HepG2 (cell line): ENCODE measurements at regions not wholly inside any gene's neighbourhood (a gene's known extent, or its start where the extent isn't known, plus 50 kb on each side); places are given as distances from the start of the nearest gene placed in this dataset.

Experiments used
- ATAC-seq: fragments of 200-7000 bp; cut with Tn5 transposase; 3 replicates; pipeline ENCODE4 v1.9.1; 2020; ENCODE audit warnings: mild to moderate bottlenecking, moderate library complexity
- BruUV-seq: library from RNA; stranded (reverse); fragments of 400-500 nt; replicated peaks from 2 replicates; lab custom pipeline; 2021; lab: Mats Ljungman, UMichigan
- CTCF ChIA-PET: fragments of 300-600 bp; formaldehyde crosslinking; extraction: SDS; loops from one replicate; lab custom pipeline; 2021; ENCODE audit warnings: low total read pairs, inconsistent platforms, low intra/inter-chr PET ratio; lab: Yijun Ruan, JAX
- POLR2A ChIA-PET: fragments of 350-600 bp; sonication (Branson Sonifier 250); formaldehyde crosslinking; loops from one replicate; lab custom pipeline; 2020; ENCODE audit warnings: antibody characterized with exemption, inconsistent platforms; lab: Yijun Ruan, JAX
- DNase-seq: peaks from one replicate; pipeline ENCODE4 v3.0.0-alpha.2; 2015; ENCODE audit warnings: low spot score
- FAIRE-seq: peaks from 3 replicates; lab custom pipeline; 2011; peaks lifted over from hg19 to GRCh38; lab: Jason Lieb, UNC
- H2AFZ ChIP-seq: one replicate; pipeline ENCODE4 v1.6.1; 2011; ENCODE audit warnings: low read length, inconsistent platforms
- H3K27ac ChIP-seq: fragments of 300-600 bp; 3 replicates; pipeline ENCODE4 v1.8.0; 2011; ENCODE audit warnings: mixed run types, mild to moderate bottlenecking, mixed read lengths, low read length, inconsistent platforms; ENCODE audit not compliant: insufficient read depth; ENCODE audit errors: extremely low read length
- H3K27me3 ChIP-seq, 2 experiments: fragments of 200-600 bp in 1 of 2; 2 replicates in 1 of 2; 3 replicates in 1 of 2; pipeline versions ENCODE4 v1.6.0 to v1.8.0; 2011; ENCODE audit warnings: low read length in 2 of 2, mild to moderate bottlenecking in 2 of 2, moderate library complexity in 2 of 2, inconsistent platforms in 1 of 2; ENCODE audit not compliant: insufficient read depth in 2 of 2, control insufficient read depth in 1 of 2
- H3K36me3 ChIP-seq, 2 experiments: fragments of 200-600 bp in 1 of 2; replicated peaks in 1 of 2; 2 replicates in 1 of 2; 3 replicates in 1 of 2; pipeline versions ENCODE4 v1.5.1 to v1.8.0; 2011; ENCODE audit warnings: low read length in 2 of 2, inconsistent platforms in 1 of 2; ENCODE audit not compliant: insufficient read depth in 2 of 2, control insufficient read depth in 1 of 2
- H3K4me1 ChIP-seq: 2 replicates; pipeline ENCODE4 v1.5.1; 2012; ENCODE audit warnings: low read length, inconsistent platforms; ENCODE audit not compliant: insufficient read depth
- H3K4me2 ChIP-seq: 2 replicates; pipeline ENCODE4 v1.6.0; 2011; ENCODE audit warnings: low read depth, low read length, inconsistent platforms
- H3K4me3 ChIP-seq, 3 experiments: fragments of 200-600 bp in 1 of 3; sonication (generic), shearing (Covaris generic) in 1 of 3; replicated peaks in 1 of 3; 2 replicates each; pipeline ENCODE4 v1.5.1; 2011 to 2016; ENCODE audit warnings: low read length in 3 of 3, inconsistent platforms in 2 of 3, low read depth in 2 of 3, mild to moderate bottlenecking in 2 of 3, control low read depth in 1 of 3, mixed read lengths in 1 of 3; ENCODE audit not compliant: insufficient read depth in 1 of 3
- H3K79me2 ChIP-seq: one replicate; pipeline ENCODE4 v1.6.1; 2011; ENCODE audit warnings: low read length, inconsistent platforms; ENCODE audit not compliant: insufficient read depth
- H3K9ac ChIP-seq: 2 replicates; pipeline ENCODE4 v1.6.0; 2011; ENCODE audit warnings: mild to moderate bottlenecking, low read depth, low read length, inconsistent platforms; ENCODE audit not compliant: insufficient read depth
- H3K9me3 ChIP-seq: 2 replicates; pipeline ENCODE4 v1.5.1; 2012; ENCODE audit warnings: mild to moderate bottlenecking, low read length
- H4K20me1 ChIP-seq: 2 replicates; pipeline ENCODE4 v1.6.0; 2011; ENCODE audit warnings: inconsistent platforms, mild to moderate bottlenecking, low read length, moderate library complexity; ENCODE audit not compliant: insufficient read depth
- CBX5 ChIP-seq: sonication (generic); formaldehyde crosslinking; IDR thresholded peaks from 2 replicates; pipeline ENCODE4 v1.4.0; 2020; ENCODE audit warnings: missing genetic modification reagents, borderline replicate concordance
- GLI4 ChIP-seq: sonication (generic); formaldehyde crosslinking; IDR thresholded peaks from 2 replicates; pipeline ENCODE4 v1.5.1; 2020; ENCODE audit warnings: missing genetic modification reagents, mild to moderate bottlenecking, moderate library complexity, borderline replicate concordance
- MNT ChIP-seq: fragments of 450-650 bp; IDR thresholded peaks from 2 replicates; pipeline ENCODE4 v1.6.1; 2016
- PHF21A ChIP-seq: sonication (generic); formaldehyde crosslinking; IDR thresholded peaks from 2 replicates; pipeline ENCODE4 v1.5.0; 2020; ENCODE audit warnings: mild to moderate bottlenecking, missing genetic modification reagents
- SIN3A ChIP-seq: IDR thresholded peaks from 2 replicates; pipeline ENCODE4 v1.6.1; 2011; ENCODE audit warnings: low read depth, mild to moderate bottlenecking, control low read depth, low read length, borderline replicate concordance
- ZNF234 ChIP-seq: sonication (generic); formaldehyde crosslinking; conservative IDR thresholded peaks from 2 replicates; pipeline ENCODE4 v1.5.1; 2020; ENCODE audit warnings: mild to moderate bottlenecking, missing genetic modification reagents
- ZNF281 ChIP-seq: sonication (generic); formaldehyde crosslinking; IDR thresholded peaks from 2 replicates; pipeline ENCODE4 v1.4.0; 2020; ENCODE audit warnings: missing genetic modification reagents, borderline replicate concordance
- ZNF605 ChIP-seq: sonication (generic); formaldehyde crosslinking; IDR thresholded peaks from 2 replicates; pipeline ENCODE4 v1.8.0; 2022; ENCODE audit warnings: mild to moderate bottlenecking, missing genetic modification reagents
- WGBS: methylation state at CpG from one replicate; pipeline ENCODE4 v1.1.6; 2017; ENCODE audit warnings: low lambda C conversion rate; 5-methylcytosine and 5-hydroxymethylcytosine counted together
- in situ Hi-C: cut with HindIII; loops from 2 replicates; pipeline ENCODE4 v1.10.0; 2017; ENCODE audit warnings: low pct_unique_long_range_greater_than_20kb; ENCODE audit not compliant: extremely low pct_ligation_motif_present
- intact Hi-C: fragments of 100-400 bp; cut with micrococcal nuclease; formaldehyde crosslinking; loops from one replicate; pipeline ENCODE4 v1.10.0; 2022; ENCODE audit not compliant: unreplicated experiment

GRCh38 chr9:118230329-118230728 lies 526.1 kb downstream of the TLR4 start:
- H2AFZ ChIP-seq: no peak overlapping the region
- H3K4me2 ChIP-seq: no peak overlapping the region
- H3K79me2 ChIP-seq: no peaks in the 10 kb centered on the region
- FAIRE-seq (no peak), DNase-seq (no peak), ATAC-seq (no peak)
- ChIA-PET POLR2A (no interaction called here), CTCF (no interaction called here)
- no peak overlapping the region for H3K4me3 ChIP-seq
- no peaks in the 10 kb centered on the region for H3K27me3 ChIP-seq
- H3K9me3 ChIP-seq: peaks cover 94% of the 10 kb centered on the region
- no peak overlapping the region for H3K27ac ChIP-seq
- in situ Hi-C loops: no loop called here
- H3K4me1 ChIP-seq: no peaks in the 10 kb centered on the region
- no TSS peak for BruUV-seq
- 0 out of 2 replicates have a peak, but pooled peaks have one; percentile 17 for TF ChIP-seq MNT
- TF ChIP-seq ZNF605 (CRISPR knock-in tag): no peak
- H3K36me3 ChIP-seq: no peaks in the 10 kb centered on the region
- intact Hi-C loops: no loop called here
- no peak overlapping the region for H3K9ac ChIP-seq
- H4K20me1 ChIP-seq: no peaks in the 10 kb centered on the region
- WGBS: 0% methylated on average over 1 of the region's 1 CpG

- TF ChIP-seq PHF21A (CRISPR knock-in tag) (no peak), SIN3A (no peak), ZNF234 (CRISPR knock-in tag) (no peak), ZNF281 (no peak), GLI4 (CRISPR knock-in tag) (no peak), CBX5 (CRISPR knock-in tag) (no peak)
- ChIA-PET CTCF (no interaction called here), POLR2A (no interaction called here)
- no peaks in the 10 kb centered on the region for H3K4me1 ChIP-seq
- H3K27me3 ChIP-seq: no peaks in the 10 kb centered on the region
- no peak overlapping the region for H2AFZ ChIP-seq
- H4K20me1 ChIP-seq: no peaks in the 10 kb centered on the region
- DNase-seq (no peak), FAIRE-seq (no peak), ATAC-seq (no peak)
- in situ Hi-C loops (no loop called here), intact Hi-C loops (no loop called here)
- H3K27ac ChIP-seq: no peak overlapping the region
- no peak overlapping the region for H3K4me2 ChIP-seq
- WGBS: 4% methylated on average over 1 of the region's 1 CpG
- no peaks in the 10 kb centered on the region for H3K79me2 ChIP-seq
- no TSS peak for BruUV-seq
- no peak overlapping the region for H3K4me3 ChIP-seq
- no peak overlapping the region for H3K9ac ChIP-seq
- H3K9me3 ChIP-seq: peaks cover 94% of the 10 kb centered on the region
- H3K36me3 ChIP-seq: no peaks in the 10 kb centered on the region
These were observed 532.4 kb downstream of the TLR4 start for GRCh38 chr9:118236625-118237024.
